ENCODE measurements at regions not wholly inside any gene's neighbourhood (a gene's known extent, or its start where the extent isn't known, plus 50 kb on each side); places are given as distances from the start of the nearest gene placed in this dataset.

GRCh38 chr10:91574236-91574635 is 58.6 kb downstream of the PPP1R3C start (continued):
- TF ChIP-seq ZNF614 (CRISPR knock-in tag; IDR thresholded peaks at IDR 0.05; ENCODE audit: borderline replicate concordance) (no peak), POLR2AphosphoS5 (IDR thresholded peaks at IDR 0.05; ENCODE audit: low read depth, low read length) (no peak), DR1 (CRISPR knock-in tag; IDR thresholded peaks at IDR 0.05) (no peak), HOXA3 (CRISPR knock-in tag; IDR thresholded peaks at IDR 0.05) (no peak), ZBTB40 (IDR thresholded peaks at IDR 0.05) (no peak), ZBTB40 (CRISPR knock-in tag; IDR thresholded peaks at IDR 0.05) (no peak), STAT6 (CRISPR knock-in tag; IDR thresholded peaks at IDR 0.05; ENCODE audit: borderline replicate concordance) (no peak), MTF2 (CRISPR knock-in tag; IDR thresholded peaks at IDR 0.05; ENCODE audit: borderline replicate concordance) (no peak), ZHX2 (IDR thresholded peaks at IDR 0.05; ENCODE audit: low read depth) (no peak), ZHX2 (CRISPR knock-in tag; IDR thresholded peaks at IDR 0.05; ENCODE audit: borderline replicate concordance) (no peak)
- TF ChIP-seq, protein P1, sequence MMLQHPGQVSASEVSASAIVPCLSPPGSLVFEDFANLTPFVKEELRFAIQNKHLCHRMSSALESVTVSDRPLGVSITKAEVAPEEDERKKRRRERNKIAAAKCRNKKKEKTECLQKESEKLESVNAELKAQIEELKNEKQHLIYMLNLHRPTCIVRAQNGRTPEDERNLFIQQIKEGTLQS (CRISPR knock-in tag; IDR thresholded peaks at IDR 0.05): no peak
